IMR-90 (cell line): ENCODE measurements at regions not wholly inside any gene's neighbourhood (a gene's known extent, or its start where the extent isn't known, plus 50 kb on each side); places are given as distances from the start of the nearest gene placed in this dataset.

ENCODE experiments used
- ATAC-seq: fragments of 200-7000 bp; cut with Tn5 transposase; 2 replicates; pipeline ENCODE4 v1.9.1; 2020; ENCODE audit warnings: low read depth, mild to moderate bottlenecking, moderate library complexity
- BruUV-seq: library from RNA; stranded (reverse); fragments of 400-500 nt; replicated peaks from 2 replicates; lab custom pipeline; 2021; lab: Mats Ljungman, UMichigan
- CTCF ChIA-PET: fragments of 300-600 bp; formaldehyde crosslinking; extraction: SDS; loops from one replicate; lab custom pipeline; 2021; ENCODE audit warnings: antibody characterized with exemption; lab: Yijun Ruan, JAX
- POLR2A ChIA-PET: fragments of 300-600 bp; sonication (Branson Sonifier 250); formaldehyde crosslinking; loops from one replicate; lab custom pipeline; 2022; ENCODE audit warnings: antibody characterized with exemption; ENCODE audit not compliant: unreplicated experiment; lab: Charles Lee
- DNase-seq: peaks from one replicate; pipeline ENCODE4 v3.0.0; 2013
- H2AFZ ChIP-seq: replicated peaks from 2 replicates; pipeline ENCODE3; 2013; ENCODE audit warnings: low read length, mild to moderate bottlenecking; ENCODE audit not compliant: poor library complexity
- H2AK5ac ChIP-seq: 2 replicates; pipeline ENCODE4 v1.6.1; 2013; ENCODE audit warnings: low read depth, low read length, inconsistent platforms
- H2AK9ac ChIP-seq: replicated peaks from 2 replicates; pipeline ENCODE3; 2013; ENCODE audit warnings: mild to moderate bottlenecking, low read depth, low read length, moderate library complexity; ENCODE audit not compliant: poor library complexity
- H2BK120ac ChIP-seq: 2 replicates; pipeline ENCODE4 v1.6.1; 2013; ENCODE audit warnings: low read depth, low read length, inconsistent platforms
- H2BK15ac ChIP-seq: 3 replicates; pipeline ENCODE4 v1.6.1; 2013; ENCODE audit warnings: low read depth, low read length, inconsistent platforms
- H2BK20ac ChIP-seq: 2 replicates; pipeline ENCODE4 v1.6.1; 2013; ENCODE audit warnings: low read depth, mild to moderate bottlenecking, inconsistent platforms, low read length, moderate library complexity
- H2BK5ac ChIP-seq: 2 replicates; pipeline ENCODE4 v1.6.1; 2013; ENCODE audit warnings: mild to moderate bottlenecking, low read depth, low read length, inconsistent platforms; ENCODE audit not compliant: poor library complexity, severe bottlenecking
- H3K14ac ChIP-seq: replicated peaks from 2 replicates; pipeline ENCODE4 v1.6.1; 2013; ENCODE audit warnings: low read depth, low read length, inconsistent platforms
- H3K18ac ChIP-seq: 2 replicates; pipeline ENCODE4 v1.6.1; 2013; ENCODE audit warnings: low read depth, low read length, control low read depth
- H3K23ac ChIP-seq: 2 replicates; pipeline ENCODE4 v1.6.1; 2013; ENCODE audit warnings: low read depth, low read length, inconsistent platforms
- H3K27ac ChIP-seq: 2 replicates; pipeline ENCODE4 v1.5.1; 2013; ENCODE audit warnings: mild to moderate bottlenecking, control low read depth, low read length; ENCODE audit not compliant: insufficient read depth
- H3K27me3 ChIP-seq: 2 replicates; pipeline ENCODE4 v1.6.1; 2013; ENCODE audit warnings: low read length; ENCODE audit not compliant: control insufficient read depth, insufficient read depth
- H3K36me3 ChIP-seq: 2 replicates; pipeline ENCODE4 v1.6.1; 2013; ENCODE audit warnings: low read length, mixed read lengths; ENCODE audit not compliant: control insufficient read depth, insufficient read depth
- H3K4ac ChIP-seq: 2 replicates; pipeline ENCODE4 v1.6.1; 2013; ENCODE audit warnings: low read depth, low read length, inconsistent platforms
- H3K4me1 ChIP-seq: 2 replicates; pipeline ENCODE4 v1.6.1; 2013; ENCODE audit warnings: low read length, mixed read lengths; ENCODE audit not compliant: control insufficient read depth, insufficient read depth
- H3K4me2 ChIP-seq: 2 replicates; pipeline ENCODE4 v1.6.1; 2013; ENCODE audit warnings: low read depth, mild to moderate bottlenecking, control low read depth, low read length, moderate library complexity
- H3K4me3 ChIP-seq: 2 replicates; pipeline ENCODE4 v1.5.1; 2013; ENCODE audit warnings: low read depth, mild to moderate bottlenecking, control low read depth, low read length, moderate library complexity; ENCODE audit not compliant: insufficient read depth
- H3K56ac ChIP-seq: 2 replicates; pipeline ENCODE4 v1.6.1; 2013; ENCODE audit warnings: low read length, inconsistent platforms; ENCODE audit not compliant: insufficient read depth; ENCODE audit errors: extremely low read depth
- H3K79me1 ChIP-seq, 2 experiments: 2 replicates each; pipeline ENCODE4 v1.6.1; 2013; ENCODE audit warnings: low read length in 2 of 2, inconsistent platforms in 1 of 2, low read depth in 1 of 2
- H3K9ac ChIP-seq: 2 replicates; pipeline ENCODE4 v1.6.1; 2013; ENCODE audit warnings: low read depth, low read length, control low read depth
- H3K9me1 ChIP-seq: 2 replicates; pipeline ENCODE4 v1.6.1; 2013; ENCODE audit warnings: low read length, inconsistent platforms; ENCODE audit not compliant: insufficient read depth
- H3K9me3 ChIP-seq: 2 replicates; pipeline ENCODE4 v1.6.1; 2013; ENCODE audit warnings: low read length; ENCODE audit not compliant: control insufficient read depth, insufficient read depth
- H4K20me1 ChIP-seq: 2 replicates; pipeline ENCODE4 v1.6.1; 2013; ENCODE audit warnings: low read length, inconsistent platforms; ENCODE audit not compliant: insufficient read depth
- H4K5ac ChIP-seq: 2 replicates; pipeline ENCODE4 v1.6.1; 2013; ENCODE audit warnings: mild to moderate bottlenecking, low read depth, low read length, control low read depth
- H4K8ac ChIP-seq, 2 experiments: 2 replicates each; pipeline ENCODE4 v1.6.1; 2013; ENCODE audit warnings: low read depth in 2 of 2, low read length in 2 of 2, control low read depth in 1 of 2, inconsistent platforms in 1 of 2
- H4K91ac ChIP-seq: 2 replicates; pipeline ENCODE4 v1.6.1; 2013; ENCODE audit warnings: low read depth, low read length, inconsistent platforms; ENCODE audit not compliant: insufficient read depth
- BHLHE40 ChIP-seq: fragments of 150-350 bp; IDR thresholded peaks from 2 replicates; pipeline ENCODE4 v1.6.1; 2016; ENCODE audit warnings: mild to moderate bottlenecking, low read depth, low read length
- FOS ChIP-seq: fragments of 150-350 bp; IDR thresholded peaks from 2 replicates; pipeline ENCODE4 v1.6.1; 2016; ENCODE audit warnings: low read depth, low read length
- WGBS, 2 experiments: methylation state at CpG; one replicate each; pipeline versions ENCODE4 v1.1.5 to v1.1.7; 2013; ENCODE audit warnings: missing lambda C conversion rate in 2 of 2; ENCODE audit not compliant: insufficient read length in 1 of 2; ENCODE audit errors: extremely low coverage in 2 of 2; 5-methylcytosine and 5-hydroxymethylcytosine counted together
- dilution Hi-C: fragments of 300-500 bp; cut with HindIII; formaldehyde crosslinking; loops from one replicate; pipeline ENCODE4 v1.14.3; 2018; ENCODE audit warnings: low sequenced_read_pairs; ENCODE audit not compliant: unreplicated experiment
- in situ Hi-C: fragments of 300-500 bp; cut with MboI; formaldehyde crosslinking; loops from 3 replicates; pipeline ENCODE4 v1.14.3; 2019; ENCODE audit warnings: low sequenced_read_pairs, inconsistent platforms, mixed read lengths
- intact Hi-C: fragments of 100-400 bp; cut with micrococcal nuclease; formaldehyde crosslinking; loops from 2 replicates; pipeline ENCODE4 v1.10.0; 2022

DNA sequence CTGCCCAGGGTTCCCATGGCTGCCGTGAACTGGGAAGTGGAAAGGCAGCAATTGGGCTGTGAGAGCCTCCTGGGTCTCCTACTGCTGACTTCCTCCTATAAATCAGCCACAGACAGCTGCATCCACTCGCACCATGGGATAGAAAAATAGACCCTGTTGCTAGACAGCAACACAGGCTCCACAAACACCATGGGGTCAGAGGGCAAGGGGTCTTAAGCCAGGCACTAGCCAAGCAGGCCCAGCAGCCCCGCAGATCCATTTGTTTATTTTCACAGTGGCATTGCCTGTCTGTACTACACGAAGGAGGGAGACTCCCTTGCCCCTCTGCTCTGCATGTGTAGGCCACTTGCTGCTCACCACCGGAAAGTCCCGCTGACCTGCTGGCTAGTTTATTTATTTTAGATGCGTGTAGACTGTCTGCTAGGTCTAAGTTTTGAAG lies 139.8 kb downstream of the DACT1 start:
- no peak overlapping the region for H2BK120ac ChIP-seq
- ATAC-seq (peak; percentile 44; the same call in 1 of the 2 replicates), DNase-seq (peak; percentile 76)
- no peak overlapping the region for H3K4me3 ChIP-seq
- POLR2A ChIA-PET = no interaction called here
- CTCF ChIA-PET = no interaction called here
- BruUV-seq = no TSS peak
- intact Hi-C loops (no loop called here), in situ Hi-C loops (no loop called here), dilution Hi-C loops (no loop called here)
- TF ChIP-seq FOS = no peak
- peak; percentile 35; the same call in 1 of the 2 replicates for TF ChIP-seq BHLHE40
- H4K5ac ChIP-seq = no peak overlapping the region
- H4K91ac ChIP-seq = no peak overlapping the region
- no peak overlapping the region for H3K9ac ChIP-seq
- WGBS, 2 experiments = 20% methylated on average over 1 of the region's 7 CpGs; no CpG with 5 or more reads in 1 of the 2 experiments
- no peak overlapping the region for H2AK9ac ChIP-seq
- H3K79me1 ChIP-seq = no peaks in the 10 kb centered on the region
- H3K27me3 ChIP-seq = peaks cover 6% of the 10 kb centered on the region; the same call in 1 of the 2 replicates
- H3K56ac ChIP-seq = no peak overlapping the region
- H3K4ac ChIP-seq = no peak overlapping the region
- H3K18ac ChIP-seq = no peak overlapping the region
- no peak overlapping the region for H3K23ac ChIP-seq
- no peak overlapping the region for H2BK15ac ChIP-seq
- 0 out of 2 replicates have a peak, but pooled peaks cover 4% of the 10 kb centered on the region for H3K9me1 ChIP-seq
- no peak overlapping the region for H2AK5ac ChIP-seq
- no peak overlapping the region for H3K4me2 ChIP-seq
- H3K9me3 ChIP-seq = no peaks in the 10 kb centered on the region
- no peak overlapping the region for H4K8ac ChIP-seq
- no peak overlapping the region for H2BK20ac ChIP-seq
- no peak overlapping the region for H3K14ac ChIP-seq
- H4K20me1 ChIP-seq = no peaks in the 10 kb centered on the region
- H3K36me3 ChIP-seq = no peaks in the 10 kb centered on the region
- H2AFZ ChIP-seq = no peak overlapping the region
- no peak overlapping the region for H2BK5ac ChIP-seq
- H3K27ac ChIP-seq = no peak overlapping the region
- peaks cover 6% of the 10 kb centered on the region; the same call in 1 of the 2 replicates for H3K4me1 ChIP-seq
